Tibial nerve (tissue), 4 donors: ENCODE measurements at regions not wholly inside any gene's neighbourhood (a gene's known extent, or its start where the extent isn't known, plus 50 kb on each side); places are given as distances from the start of the nearest gene placed in this dataset.

Source experiments
- CTCF ChIP-seq, 5 experiments: fragments of 200-600 bp in 3 of 5; fragments of 450-650 bp in 2 of 5; sonication (generic) in 3 of 5; IDR thresholded peaks; one replicate each; pipeline ENCODE4 v1.5.1; 2016 to 2019; ENCODE audit warnings: antibody characterized with exemption in 5 of 5, mild to moderate bottlenecking in 3 of 5, moderate library complexity in 2 of 5
- EP300 ChIP-seq, 2 donors: sonication (generic); formaldehyde crosslinking; IDR thresholded peaks; one replicate each; pipeline ENCODE4 v1.6.1; 2017; ENCODE audit warnings: antibody characterized with exemption in 2 of 2, mild to moderate bottlenecking in 1 of 2
- POLR2A ChIP-seq, 2 donors: fragments of 450-650 bp; IDR thresholded peaks; one replicate each; pipeline ENCODE4 v1.6.1; 2017; ENCODE audit warnings: antibody characterized with exemption in 2 of 2, mild to moderate bottlenecking in 2 of 2, moderate library complexity in 2 of 2

- no peak for TF ChIP-seq CTCF (IDR thresholded peaks at IDR 0.05)
- TF ChIP-seq POLR2A (IDR thresholded peaks at IDR 0.05) = no peak
- TF ChIP-seq EP300 (IDR thresholded peaks at IDR 0.05) = peak in 1 of 2 donors; percentile 38
These were observed 283.8 kb downstream of the ALDH8A1 start for GRCh38 chr6:134666125-134666524.
